ENCODE measurements at regions not wholly inside any gene's neighbourhood (a gene's known extent, or its start where the extent isn't known, plus 50 kb on each side); places are given as distances from the start of the nearest gene placed in this dataset.

DNA sequence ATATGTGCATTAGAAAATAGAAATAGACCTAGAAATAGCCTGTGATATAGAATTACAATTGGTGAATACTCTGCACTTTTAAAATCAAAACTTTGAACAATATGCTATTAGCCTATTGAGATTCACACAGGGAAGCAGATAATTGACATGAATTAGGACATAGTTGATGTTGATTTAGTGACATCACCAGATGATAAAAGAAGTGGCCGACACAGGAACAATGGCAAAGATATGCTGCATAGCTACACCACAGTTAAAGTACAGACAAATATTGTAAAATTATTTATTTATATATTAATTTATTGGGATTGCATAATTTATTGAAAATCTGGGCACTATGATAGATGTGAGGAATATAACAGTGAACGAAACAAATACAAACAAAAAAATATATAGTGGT lies 261.5 kb upstream of the CCNH start:
- TF ChIP-seq EZH2 (IDR thresholded peaks at IDR 0.05) (no peak), FOXP2 (optimal IDR thresholded peaks at IDR 0.05; ENCODE audit: control extremely low read depth, extremely low read length, insufficient read depth) (no peak), POLR2AphosphoS5 (IDR thresholded peaks at IDR 0.05; ENCODE audit: borderline replicate concordance, low read depth, low read length) (no peak)
- Histone ChIP-seq H3K4me3 (no peak overlapping the region), H3K27ac (no peak overlapping the region), H3K9me3 (ENCODE audit: low read depth, low read length) (no peaks in the 10 kb centered on the region), H3K36me3 (ENCODE audit: insufficient read depth, low read length) (no peaks in the 10 kb centered on the region), H3K9ac (ENCODE audit: insufficient read length) (no peak overlapping the region)
- no peak for DNase-seq (ENCODE audit: low read depth, low spot score)

GRCh38 chr5:87671146-87671545 lies 258.4 kb upstream of the CCNH start:
- TF ChIP-seq FOXP2 (optimal IDR thresholded peaks at IDR 0.05; ENCODE audit: control extremely low read depth, extremely low read length, insufficient read depth): no peak
- no peak for TF ChIP-seq POLR2AphosphoS5 (IDR thresholded peaks at IDR 0.05; ENCODE audit: borderline replicate concordance, low read depth, low read length)
- no peak for TF ChIP-seq EZH2 (IDR thresholded peaks at IDR 0.05)
- DNase-seq (ENCODE audit: low read depth, low spot score): no peak
- Histone ChIP-seq H3K36me3 (ENCODE audit: insufficient read depth, low read length) (no peaks in the 10 kb centered on the region), H3K9ac (ENCODE audit: insufficient read length) (no peak overlapping the region), H3K27ac (no peak overlapping the region), H3K4me3 (no peak overlapping the region), H3K9me3 (ENCODE audit: low read depth, low read length) (no peaks in the 10 kb centered on the region)

DNA sequence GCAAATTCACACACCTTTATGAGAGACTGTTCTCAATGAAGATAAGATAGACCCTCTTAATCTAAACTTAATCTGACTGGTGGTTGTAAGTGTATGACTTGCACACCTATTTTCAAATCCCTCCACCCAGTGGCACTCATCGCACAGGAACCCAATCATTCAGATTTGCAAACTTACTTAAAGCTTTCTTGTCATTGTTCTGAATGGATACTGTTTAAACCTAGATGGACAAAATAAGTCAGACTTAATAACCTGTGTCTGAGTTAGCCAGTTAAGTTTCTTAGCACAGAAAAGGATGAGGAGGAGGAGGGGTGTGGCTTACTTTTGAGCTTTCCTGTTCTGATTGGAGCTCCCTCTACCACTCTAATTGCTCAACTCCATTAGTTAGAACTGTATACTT lies 252.4 kb upstream of the CCNH start:
- no peak overlapping the region for H3K27ac ChIP-seq
- H3K9ac ChIP-seq (ENCODE audit: insufficient read length): no peak overlapping the region
- no peak for DNase-seq (ENCODE audit: low read depth, low spot score)
- no peaks in the 10 kb centered on the region for H3K9me3 ChIP-seq (ENCODE audit: low read depth, low read length)
- H3K4me3 ChIP-seq: no peak overlapping the region
- H3K36me3 ChIP-seq (ENCODE audit: insufficient read depth, low read length): no peaks in the 10 kb centered on the region
- no peak for TF ChIP-seq POLR2AphosphoS5 (IDR thresholded peaks at IDR 0.05; ENCODE audit: borderline replicate concordance, low read depth, low read length)
- TF ChIP-seq FOXP2 (optimal IDR thresholded peaks at IDR 0.05; ENCODE audit: control extremely low read depth, extremely low read length, insufficient read depth): no peak
- TF ChIP-seq EZH2 (IDR thresholded peaks at IDR 0.05): no peak

DNA sequence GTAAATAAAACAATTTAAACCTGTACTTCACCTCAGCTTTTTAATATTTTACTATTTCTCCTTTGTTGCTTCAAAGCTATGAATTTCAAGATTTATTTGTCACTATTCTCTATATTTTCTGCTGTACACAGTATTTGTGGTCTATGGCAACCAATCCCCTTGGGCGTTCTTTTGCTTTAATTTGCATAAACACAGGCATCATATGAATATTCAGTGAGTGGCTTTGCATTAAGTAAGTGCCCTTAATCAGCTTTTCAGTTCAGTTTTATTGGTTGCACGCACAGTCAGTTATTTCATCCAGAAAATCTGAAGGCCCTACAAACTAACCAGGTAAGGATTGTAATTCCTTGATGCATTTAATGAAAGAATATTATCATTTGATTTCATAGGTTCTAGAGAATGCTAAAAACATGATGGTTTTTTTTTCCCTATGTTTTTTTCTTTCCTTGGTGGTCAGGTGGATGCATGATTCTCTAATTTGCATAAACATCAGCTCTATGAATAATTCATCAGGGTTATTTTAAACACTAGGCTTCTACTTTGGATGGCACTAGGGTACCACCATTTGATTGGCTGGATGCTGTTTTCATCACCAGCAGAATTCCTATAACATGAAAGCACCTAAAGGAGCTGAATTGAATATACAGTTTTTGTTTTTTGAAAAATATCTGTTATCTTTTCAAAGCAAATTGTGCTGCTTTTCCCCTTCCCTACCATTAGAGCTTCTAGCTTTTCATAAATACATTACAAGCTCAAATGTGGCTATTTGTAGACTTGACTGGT lies 249.2 kb upstream of the CCNH start:
- Histone ChIP-seq H3K36me3 (ENCODE audit: insufficient read depth, low read length) (no peaks in the 10 kb centered on the region), H3K27ac (peak overlapping the region; percentile 85), H3K9ac (ENCODE audit: insufficient read length) (no peak overlapping the region), H3K9me3 (ENCODE audit: low read depth, low read length) (no peaks in the 10 kb centered on the region), H3K4me3 (peak overlapping the region; percentile 3; the same call in 1 of the 2 replicates)
- DNase-seq (ENCODE audit: low read depth, low spot score): peak; percentile 42
- no peak for TF ChIP-seq POLR2AphosphoS5 (IDR thresholded peaks at IDR 0.05; ENCODE audit: borderline replicate concordance, low read depth, low read length)
- TF ChIP-seq FOXP2 (optimal IDR thresholded peaks at IDR 0.05; ENCODE audit: control extremely low read depth, extremely low read length, insufficient read depth): no peak
- no peak for TF ChIP-seq EZH2 (IDR thresholded peaks at IDR 0.05)

DNA sequence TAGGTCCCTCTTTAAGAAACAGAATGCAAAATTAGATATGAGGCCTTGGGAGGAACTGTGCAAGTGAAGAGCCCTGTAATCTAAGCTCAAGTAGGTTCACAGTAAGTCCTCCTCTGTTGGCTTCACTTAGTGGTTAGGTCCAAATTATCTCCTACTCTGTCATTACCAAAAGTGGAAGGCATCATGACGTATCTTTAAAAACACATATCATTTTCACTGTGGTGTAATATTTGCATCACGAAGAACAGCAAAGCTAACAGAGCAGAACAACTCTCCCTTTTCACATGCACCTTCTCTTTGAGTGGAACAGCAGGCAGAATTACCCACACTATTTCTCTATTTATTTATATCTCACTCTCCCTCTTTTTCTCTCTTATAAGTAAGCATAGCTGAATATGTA lies 240.5 kb upstream of the CCNH start:
- DNase-seq (ENCODE audit: low read depth, low spot score): no peak
- Histone ChIP-seq H3K9ac (ENCODE audit: insufficient read length) (no peak overlapping the region), H3K9me3 (ENCODE audit: low read depth, low read length) (no peaks in the 10 kb centered on the region), H3K27ac (no peak overlapping the region), H3K36me3 (ENCODE audit: insufficient read depth, low read length) (no peaks in the 10 kb centered on the region), H3K4me3 (no peak overlapping the region)
- TF ChIP-seq FOXP2 (optimal IDR thresholded peaks at IDR 0.05; ENCODE audit: control extremely low read depth, extremely low read length, insufficient read depth) (no peak), POLR2AphosphoS5 (IDR thresholded peaks at IDR 0.05; ENCODE audit: borderline replicate concordance, low read depth, low read length) (no peak), EZH2 (IDR thresholded peaks at IDR 0.05) (no peak)

GRCh38 chr5:87650284-87650683 lies 237.6 kb upstream of the CCNH start:
- H3K4me3 ChIP-seq: no peak overlapping the region
- no peak overlapping the region for H3K27ac ChIP-seq
- H3K9me3 ChIP-seq (ENCODE audit: low read depth, low read length): no peaks in the 10 kb centered on the region
- TF ChIP-seq FOXP2 (optimal IDR thresholded peaks at IDR 0.05; ENCODE audit: control extremely low read depth, extremely low read length, insufficient read depth): no peak
- TF ChIP-seq EZH2 (IDR thresholded peaks at IDR 0.05): no peak
- TF ChIP-seq POLR2AphosphoS5 (IDR thresholded peaks at IDR 0.05; ENCODE audit: borderline replicate concordance, low read depth, low read length): no peak
- DNase-seq (ENCODE audit: low read depth, low spot score): no peak
- H3K9ac ChIP-seq (ENCODE audit: insufficient read length): no peak overlapping the region
- no peaks in the 10 kb centered on the region for H3K36me3 ChIP-seq (ENCODE audit: insufficient read depth, low read length)

- Histone ChIP-seq H3K27ac (no peak overlapping the region), H3K9me3 (ENCODE audit: low read depth, low read length) (no peaks in the 10 kb centered on the region), H3K9ac (ENCODE audit: insufficient read length) (no peak overlapping the region), H3K4me3 (no peak overlapping the region), H3K36me3 (ENCODE audit: insufficient read depth, low read length) (no peaks in the 10 kb centered on the region)
- DNase-seq (ENCODE audit: low read depth, low spot score): no peak
- TF ChIP-seq POLR2AphosphoS5 (IDR thresholded peaks at IDR 0.05; ENCODE audit: borderline replicate concordance, low read depth, low read length): no peak
- no peak for TF ChIP-seq FOXP2 (optimal IDR thresholded peaks at IDR 0.05; ENCODE audit: control extremely low read depth, extremely low read length, insufficient read depth)
- TF ChIP-seq EZH2 (IDR thresholded peaks at IDR 0.05): no peak
Observed at GRCh38 chr5:87649455-87649854, 236.7 kb upstream of the CCNH start.

- no peaks in the 10 kb centered on the region for H3K36me3 ChIP-seq (ENCODE audit: insufficient read depth, low read length)
- DNase-seq (ENCODE audit: low read depth, low spot score): no peak
- H3K9ac ChIP-seq (ENCODE audit: insufficient read length): no peak overlapping the region
- no peaks in the 10 kb centered on the region; the same call in 1 of the 2 replicates for H3K9me3 ChIP-seq (ENCODE audit: low read depth, low read length)
- no peak overlapping the region for H3K27ac ChIP-seq
- TF ChIP-seq FOXP2 (optimal IDR thresholded peaks at IDR 0.05; ENCODE audit: control extremely low read depth, extremely low read length, insufficient read depth): no peak
- TF ChIP-seq POLR2AphosphoS5 (IDR thresholded peaks at IDR 0.05; ENCODE audit: borderline replicate concordance, low read depth, low read length): no peak
- no peak for TF ChIP-seq EZH2 (IDR thresholded peaks at IDR 0.05)
- no peak overlapping the region for H3K4me3 ChIP-seq
Observed at GRCh38 chr5:87645224-87645623, 232.5 kb upstream of the CCNH start.
